ENCODE measurements at regions not wholly inside any gene's neighbourhood (a gene's known extent, or its start where the extent isn't known, plus 50 kb on each side); places are given as distances from the start of the nearest gene placed in this dataset.
"Not testable (repeated sequence)": the region's sequence is repeated elsewhere in the genome, so short reads cannot be mapped to it uniquely, and the experiment has no call there.

DNA sequence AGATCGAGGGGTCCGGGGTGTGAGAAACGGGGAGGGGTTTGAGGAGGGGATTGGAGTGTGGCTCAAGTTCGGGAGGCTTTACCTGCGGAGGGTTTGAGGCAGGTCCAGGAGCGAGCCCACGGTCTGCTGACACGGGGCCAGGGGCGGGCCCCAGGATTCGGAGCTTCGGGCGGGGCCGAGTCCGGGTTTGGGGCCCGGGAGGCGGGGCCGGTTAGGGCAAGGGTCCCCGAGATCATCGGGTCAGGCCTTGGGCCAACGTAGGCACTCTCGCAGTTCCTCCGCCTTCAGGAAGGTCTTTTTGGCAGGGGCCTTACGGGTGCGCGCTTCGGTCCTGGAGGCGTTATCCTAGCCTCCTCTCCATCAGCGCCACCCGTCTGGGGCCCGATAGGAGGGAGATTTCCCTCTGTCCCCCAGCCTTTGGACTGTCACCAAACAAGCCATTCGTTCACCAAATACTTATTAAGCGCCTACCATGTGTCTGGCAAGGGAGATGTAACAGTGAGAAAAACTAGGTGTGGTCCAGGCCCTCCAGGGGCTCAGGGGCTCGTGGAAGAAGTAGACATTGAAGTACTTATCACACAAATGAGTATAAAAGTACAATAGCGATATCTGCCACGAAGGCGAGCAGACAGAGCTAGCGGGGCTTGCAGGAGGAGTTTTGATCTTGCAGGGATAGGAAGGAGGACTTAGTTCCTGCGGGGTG is 190.1 kb downstream of the ADRA2C start:
- H3K4me3 Mint-ChIP-seq (ENCODE audit: unreplicated experiment), result peak overlapping the region; percentile 85
- H3K9me3 Mint-ChIP-seq (ENCODE audit: unreplicated experiment); H3K27ac Mint-ChIP-seq (ENCODE audit: unreplicated experiment); DNase-seq (ENCODE audit: low spot score); H3K4me1 Mint-ChIP-seq (ENCODE audit: unreplicated experiment); H3K27me3 Mint-ChIP-seq (ENCODE audit: unreplicated experiment); H3K36me3 Mint-ChIP-seq (ENCODE audit: low read depth, unreplicated experiment): not testable (repeated sequence)

- H3K9me3 Mint-ChIP-seq (ENCODE audit: unreplicated experiment); H3K27ac Mint-ChIP-seq (ENCODE audit: unreplicated experiment); H3K36me3 Mint-ChIP-seq (ENCODE audit: low read depth, unreplicated experiment); DNase-seq (ENCODE audit: low spot score); H3K4me3 Mint-ChIP-seq (ENCODE audit: unreplicated experiment); H3K27me3 Mint-ChIP-seq (ENCODE audit: unreplicated experiment); H3K4me1 Mint-ChIP-seq (ENCODE audit: unreplicated experiment): not testable (repeated sequence)
Measured at GRCh38 chr4:3961091-3961672, 195.0 kb downstream of the ADRA2C start.

DNA sequence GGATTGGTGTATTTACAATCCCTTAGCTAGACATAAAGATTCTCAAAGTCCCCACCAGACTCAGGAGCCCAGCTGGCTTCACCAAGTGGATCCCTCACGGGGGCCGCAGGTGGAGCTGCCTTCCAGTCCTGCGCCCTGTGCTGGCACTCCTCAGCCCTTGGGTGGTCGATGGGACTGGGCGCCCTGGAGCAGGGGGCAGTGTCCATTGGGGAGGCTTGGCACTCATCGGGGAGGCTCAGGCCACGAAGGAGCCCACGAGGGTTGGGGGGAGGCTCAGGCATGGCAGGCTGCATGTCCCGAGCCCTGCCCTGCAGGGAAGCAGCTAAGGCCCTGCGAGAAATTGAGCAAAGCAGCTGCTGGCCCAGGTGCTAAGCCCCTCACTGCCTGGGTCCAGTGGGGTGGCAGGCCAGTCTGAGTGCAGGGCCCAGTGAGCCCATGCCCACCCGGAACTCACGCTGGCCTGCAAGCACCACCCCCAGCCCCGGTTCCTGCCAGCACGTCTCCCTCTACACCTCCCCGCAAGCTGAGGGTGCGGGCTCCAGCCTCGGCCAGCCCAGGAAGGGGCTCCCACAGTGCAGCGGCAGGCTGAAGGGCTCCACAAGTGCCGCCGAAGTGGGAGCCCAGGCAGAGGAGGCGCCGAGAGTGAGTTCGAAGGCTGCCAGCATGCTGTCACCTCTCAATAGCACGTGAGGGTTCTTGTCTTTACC is 198.5 kb downstream of the ADRA2C start:
- not testable (repeated sequence) for H3K27ac Mint-ChIP-seq (ENCODE audit: unreplicated experiment); H3K4me3 Mint-ChIP-seq (ENCODE audit: unreplicated experiment); H3K4me1 Mint-ChIP-seq (ENCODE audit: unreplicated experiment); DNase-seq (ENCODE audit: low spot score); H3K36me3 Mint-ChIP-seq (ENCODE audit: low read depth, unreplicated experiment); H3K27me3 Mint-ChIP-seq (ENCODE audit: unreplicated experiment); H3K9me3 Mint-ChIP-seq (ENCODE audit: unreplicated experiment)

GRCh38 chr4:3967204-3967603 is 201.0 kb downstream of the ADRA2C start:
- not testable (repeated sequence) for H3K4me3 Mint-ChIP-seq (ENCODE audit: unreplicated experiment); H3K4me1 Mint-ChIP-seq (ENCODE audit: unreplicated experiment); H3K9me3 Mint-ChIP-seq (ENCODE audit: unreplicated experiment); H3K27me3 Mint-ChIP-seq (ENCODE audit: unreplicated experiment); H3K27ac Mint-ChIP-seq (ENCODE audit: unreplicated experiment); DNase-seq (ENCODE audit: low spot score); H3K36me3 Mint-ChIP-seq (ENCODE audit: low read depth, unreplicated experiment)

DNA sequence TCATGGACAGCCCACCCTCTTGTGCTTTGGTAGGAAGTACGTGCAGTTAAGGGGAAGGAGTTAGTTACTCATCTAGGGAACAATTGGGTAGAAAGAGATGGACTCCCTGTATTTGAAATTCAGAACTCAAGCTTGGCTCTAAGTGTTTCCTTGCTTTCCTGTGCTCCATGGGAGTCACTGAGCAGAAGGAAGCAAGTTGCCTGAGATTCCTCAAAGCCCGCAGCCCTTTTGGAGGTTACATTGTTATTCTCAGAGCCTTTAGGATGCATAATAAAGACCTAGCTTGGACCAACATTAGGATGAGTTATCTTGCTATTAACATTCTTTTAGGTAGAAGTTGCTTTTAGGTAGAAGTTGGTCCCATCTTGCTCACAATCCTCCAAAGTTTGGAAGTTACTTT is 206.4 kb downstream of the ADRA2C start:
- H3K4me3 Mint-ChIP-seq (ENCODE audit: unreplicated experiment); H3K9me3 Mint-ChIP-seq (ENCODE audit: unreplicated experiment); H3K27ac Mint-ChIP-seq (ENCODE audit: unreplicated experiment); H3K27me3 Mint-ChIP-seq (ENCODE audit: unreplicated experiment); DNase-seq (ENCODE audit: low spot score); H3K4me1 Mint-ChIP-seq (ENCODE audit: unreplicated experiment); H3K36me3 Mint-ChIP-seq (ENCODE audit: low read depth, unreplicated experiment): not testable (repeated sequence)

DNA sequence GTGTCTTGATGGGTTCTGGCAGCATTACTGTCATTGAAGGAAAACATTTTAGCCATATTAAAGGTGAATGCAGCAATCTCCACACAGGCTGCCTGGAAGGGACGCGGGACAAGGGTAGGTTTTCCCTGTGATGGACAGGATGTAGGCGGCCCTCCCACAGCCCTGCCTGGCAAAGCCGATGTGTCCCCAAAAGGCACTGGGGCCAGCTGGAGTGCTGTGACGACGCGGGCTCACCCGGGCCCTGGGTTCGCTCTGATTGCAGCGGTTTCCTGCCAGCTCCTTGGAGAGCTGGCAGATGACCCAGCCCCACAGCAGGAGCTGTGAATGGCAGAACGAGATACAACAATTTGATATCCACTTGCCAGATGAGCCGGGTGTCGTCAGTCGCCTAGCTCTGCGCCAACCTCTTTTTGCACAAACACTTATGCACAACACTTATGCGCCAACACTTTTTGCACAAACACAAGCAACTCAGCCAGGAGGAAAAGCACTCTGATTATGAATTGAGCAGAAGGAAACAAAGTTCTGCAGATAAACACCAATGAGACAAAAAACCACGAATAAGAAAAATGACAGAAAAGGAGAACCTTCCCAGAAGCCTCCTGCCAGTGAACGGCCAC is 207.5 kb downstream of the ADRA2C start:
- not testable (repeated sequence) for H3K4me3 Mint-ChIP-seq (ENCODE audit: unreplicated experiment); H3K27ac Mint-ChIP-seq (ENCODE audit: unreplicated experiment); H3K9me3 Mint-ChIP-seq (ENCODE audit: unreplicated experiment); H3K27me3 Mint-ChIP-seq (ENCODE audit: unreplicated experiment); DNase-seq (ENCODE audit: low spot score); H3K36me3 Mint-ChIP-seq (ENCODE audit: low read depth, unreplicated experiment); H3K4me1 Mint-ChIP-seq (ENCODE audit: unreplicated experiment)

DNA sequence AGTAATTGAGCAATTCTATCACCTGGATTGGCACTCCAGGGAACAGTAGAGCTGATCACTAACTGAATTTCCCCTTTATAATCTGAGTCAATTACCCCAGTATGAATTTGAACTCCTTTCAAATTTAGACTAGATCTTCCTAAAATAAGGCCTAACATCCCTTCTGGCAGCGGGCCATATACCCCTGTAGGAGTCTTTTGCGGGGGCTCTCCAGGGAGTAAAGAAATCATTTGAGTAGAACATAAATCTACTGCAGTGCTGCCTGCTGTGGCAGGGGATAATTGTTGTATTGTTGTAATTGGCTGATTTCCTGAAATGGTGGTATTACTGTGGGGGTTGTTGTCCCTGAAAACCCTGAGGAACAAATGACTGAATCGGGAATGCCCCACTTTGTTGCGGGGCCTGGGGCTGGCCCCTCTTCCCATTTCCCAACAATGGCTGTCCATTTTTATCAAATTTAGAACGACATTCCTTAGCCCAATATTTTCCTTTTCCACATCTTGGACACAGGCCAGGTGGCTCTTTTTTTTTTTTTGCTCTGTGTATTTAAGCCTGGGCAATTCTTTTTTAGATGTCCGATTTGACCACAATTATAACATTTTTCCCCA is 217.4 kb downstream of the ADRA2C start:
- not testable (repeated sequence) for H3K36me3 Mint-ChIP-seq (ENCODE audit: low read depth, unreplicated experiment); H3K4me1 Mint-ChIP-seq (ENCODE audit: unreplicated experiment); H3K27ac Mint-ChIP-seq (ENCODE audit: unreplicated experiment); H3K9me3 Mint-ChIP-seq (ENCODE audit: unreplicated experiment); H3K4me3 Mint-ChIP-seq (ENCODE audit: unreplicated experiment); H3K27me3 Mint-ChIP-seq (ENCODE audit: unreplicated experiment); DNase-seq (ENCODE audit: low spot score)

DNA sequence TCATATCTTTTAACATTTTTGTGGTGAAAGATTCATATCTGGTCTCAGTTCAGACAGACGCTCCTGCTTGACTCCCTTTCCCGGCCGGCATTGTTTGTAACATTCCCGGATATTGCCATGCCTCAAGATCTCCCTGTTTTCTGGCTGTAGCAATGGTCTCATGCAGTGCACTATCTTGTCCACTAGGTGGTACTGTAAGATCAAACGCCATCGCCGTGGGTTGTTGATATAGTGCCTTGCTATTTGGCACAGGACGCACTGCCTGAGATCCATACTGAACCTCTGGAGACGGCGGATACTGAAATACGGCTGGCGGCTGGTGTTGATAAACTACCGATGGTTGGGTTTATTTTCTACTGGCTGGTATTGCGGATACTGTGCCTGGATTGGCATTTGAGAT is 218.6 kb downstream of the ADRA2C start:
- not testable (repeated sequence) for H3K36me3 Mint-ChIP-seq (ENCODE audit: low read depth, unreplicated experiment); H3K4me3 Mint-ChIP-seq (ENCODE audit: unreplicated experiment); H3K27ac Mint-ChIP-seq (ENCODE audit: unreplicated experiment); H3K9me3 Mint-ChIP-seq (ENCODE audit: unreplicated experiment); DNase-seq (ENCODE audit: low spot score); H3K27me3 Mint-ChIP-seq (ENCODE audit: unreplicated experiment); H3K4me1 Mint-ChIP-seq (ENCODE audit: unreplicated experiment)
- TF ChIP-seq CTCF (IDR thresholded peaks at IDR 0.05; ENCODE audit: unreplicated experiment), result peak; percentile 37

- not testable (repeated sequence) for H3K27ac Mint-ChIP-seq (ENCODE audit: unreplicated experiment); H3K36me3 Mint-ChIP-seq (ENCODE audit: low read depth, unreplicated experiment); H3K27me3 Mint-ChIP-seq (ENCODE audit: unreplicated experiment); DNase-seq (ENCODE audit: low spot score); H3K4me3 Mint-ChIP-seq (ENCODE audit: unreplicated experiment); H3K9me3 Mint-ChIP-seq (ENCODE audit: unreplicated experiment); H3K4me1 Mint-ChIP-seq (ENCODE audit: unreplicated experiment)
Measured at GRCh38 chr4:3986412-3986811, 220.2 kb downstream of the ADRA2C start.

DNA sequence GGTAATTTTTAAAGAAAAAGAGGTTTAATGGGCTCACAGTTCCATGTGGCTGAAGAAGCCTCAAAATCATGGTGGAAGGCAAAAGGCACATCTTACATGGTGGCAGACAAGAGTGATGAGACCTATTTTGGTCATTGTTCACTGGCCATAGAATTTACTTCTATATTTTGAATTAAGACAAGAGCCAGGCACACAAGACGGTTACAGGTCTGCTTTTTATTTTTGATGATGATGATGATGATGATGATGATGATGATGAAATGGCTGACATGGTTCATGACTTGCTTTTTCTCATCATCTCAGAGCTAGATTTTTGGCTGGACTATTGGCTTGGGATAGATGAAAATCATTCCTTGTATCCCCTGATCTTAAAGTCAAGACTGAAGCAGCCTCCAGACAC is 229.3 kb downstream of the OTOP1 start:
- DNase-seq (ENCODE audit: low spot score); H3K36me3 Mint-ChIP-seq (ENCODE audit: low read depth, unreplicated experiment); H3K27ac Mint-ChIP-seq (ENCODE audit: unreplicated experiment); H3K4me3 Mint-ChIP-seq (ENCODE audit: unreplicated experiment); H3K27me3 Mint-ChIP-seq (ENCODE audit: unreplicated experiment); H3K9me3 Mint-ChIP-seq (ENCODE audit: unreplicated experiment); H3K4me1 Mint-ChIP-seq (ENCODE audit: unreplicated experiment): not testable (repeated sequence)

DNA sequence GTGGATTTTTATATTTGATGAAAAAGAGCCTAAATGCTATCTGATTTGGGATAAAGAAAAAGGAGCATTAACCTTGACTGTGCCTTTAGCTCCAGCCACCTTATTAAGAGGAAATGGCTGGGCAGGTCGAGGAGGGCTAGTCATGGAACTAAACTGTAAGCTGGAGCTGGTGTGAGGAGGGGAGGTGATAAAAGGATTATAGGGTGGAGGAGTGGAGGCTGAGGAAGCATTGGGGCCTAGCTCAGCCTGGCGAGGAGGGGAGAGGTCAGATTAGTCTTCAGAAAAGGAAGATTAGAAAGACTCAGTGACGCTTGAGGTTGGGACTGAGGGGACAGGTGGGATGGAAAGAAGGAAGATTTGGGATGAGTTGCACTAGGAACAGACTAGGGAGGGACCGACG is 222.7 kb downstream of the OTOP1 start:
- not testable (repeated sequence) for H3K36me3 Mint-ChIP-seq (ENCODE audit: low read depth, unreplicated experiment); H3K27ac Mint-ChIP-seq (ENCODE audit: unreplicated experiment); H3K27me3 Mint-ChIP-seq (ENCODE audit: unreplicated experiment)

More for the DNA sequence above, 222.7 kb downstream of the OTOP1 start:
- not testable (repeated sequence) for DNase-seq (ENCODE audit: low spot score); H3K4me3 Mint-ChIP-seq (ENCODE audit: unreplicated experiment); H3K4me1 Mint-ChIP-seq (ENCODE audit: unreplicated experiment); H3K9me3 Mint-ChIP-seq (ENCODE audit: unreplicated experiment)
